ENCODE measurements at regions not wholly inside any gene's neighbourhood (a gene's known extent, or its start where the extent isn't known, plus 50 kb on each side); places are given as distances from the start of the nearest gene placed in this dataset.

GRCh38 chr14:98288825-98289224, 983.2 kb downstream of the BCL11B start:
- TF ChIP-seq YY1 (IDR thresholded peaks at IDR 0.05; ENCODE audit: insufficient read depth, insufficient read length) (no peak), ZNF274 (IDR thresholded peaks at IDR 0.05; ENCODE audit: low read depth, low read length) (no peak), SUZ12 (IDR thresholded peaks at IDR 0.05; ENCODE audit: extremely low read depth, insufficient read depth, insufficient read length) (no peak)
